ENCODE measurements at regions not wholly inside any gene's neighbourhood (a gene's known extent, or its start where the extent isn't known, plus 50 kb on each side); places are given as distances from the start of the nearest gene placed in this dataset.

- no peak for TF ChIP-seq ZNF274 (IDR thresholded peaks at IDR 0.05; ENCODE audit: low read depth, low read length)
- TF ChIP-seq YY1 (IDR thresholded peaks at IDR 0.05; ENCODE audit: insufficient read depth, insufficient read length) = no peak
These were observed 222.3 kb upstream of the S100G start for GRCh38 chrX:16427668-16428067.
